ENCODE measurements at regions not wholly inside any gene's neighbourhood (a gene's known extent, or its start where the extent isn't known, plus 50 kb on each side); places are given as distances from the start of the nearest gene placed in this dataset.

- TF ChIP-seq BACH2 (CRISPR knock-in tag; IDR thresholded peaks at IDR 0.05; ENCODE audit: borderline replicate concordance) (no peak), ISL1 (CRISPR knock-in tag; IDR thresholded peaks at IDR 0.05) (no peak)
Observed at GRCh38 chr4:23958749-23959148, 68.9 kb upstream of the PPARGC1A start (continued).

GRCh38 chr4:23957465-23957864 is 67.6 kb upstream of the PPARGC1A start:
- ATAC-seq = no peak
- no peak for TF ChIP-seq ESRRG (CRISPR knock-in tag; IDR thresholded peaks at IDR 0.05)
- TF ChIP-seq ZNF565 (CRISPR knock-in tag; conservative IDR thresholded peaks at IDR 0.05; ENCODE audit: low read depth) = no peak
- no peak for TF ChIP-seq TSHZ2 (CRISPR knock-in tag; IDR thresholded peaks at IDR 0.05)
- no peak for TF ChIP-seq ZC3H10 (CRISPR knock-in tag; IDR thresholded peaks at IDR 0.05)
- TF ChIP-seq TOX (CRISPR knock-in tag; IDR thresholded peaks at IDR 0.05; ENCODE audit: borderline replicate concordance) = no peak
- no peak for TF ChIP-seq OSR1 (CRISPR knock-in tag; IDR thresholded peaks at IDR 0.05)
- TF ChIP-seq BACH2 (CRISPR knock-in tag; IDR thresholded peaks at IDR 0.05; ENCODE audit: borderline replicate concordance) = no peak
- no peak for TF ChIP-seq CSDC2 (CRISPR knock-in tag; IDR thresholded peaks at IDR 0.05)
- no peak for TF ChIP-seq SNAI2 (CRISPR knock-in tag; IDR thresholded peaks at IDR 0.05)
- no peak for TF ChIP-seq CREB5 (CRISPR knock-in tag; IDR thresholded peaks at IDR 0.05; ENCODE audit: low read depth)
- TF ChIP-seq ZNF8 (CRISPR knock-in tag; IDR thresholded peaks at IDR 0.05) = no peak

GRCh38 chr4:23956601-23957364 is 66.9 kb upstream of the PPARGC1A start:
- ATAC-seq = no peak
- TF ChIP-seq PPARA (CRISPR knock-in tag; IDR thresholded peaks at IDR 0.05; ENCODE audit: borderline replicate concordance) = no peak
- TF ChIP-seq ZNF70 (CRISPR knock-in tag; IDR thresholded peaks at IDR 0.05) = no peak
- no peak for TF ChIP-seq ESRRG (CRISPR knock-in tag; IDR thresholded peaks at IDR 0.05)
- no peak for TF ChIP-seq BACH2 (CRISPR knock-in tag; IDR thresholded peaks at IDR 0.05; ENCODE audit: borderline replicate concordance)
- no peak for TF ChIP-seq TOX (CRISPR knock-in tag; IDR thresholded peaks at IDR 0.05; ENCODE audit: borderline replicate concordance)
- TF ChIP-seq ARNTL (CRISPR knock-in tag; IDR thresholded peaks at IDR 0.05; ENCODE audit: borderline replicate concordance, low read depth) = no peak
- TF ChIP-seq OSR1 (CRISPR knock-in tag; IDR thresholded peaks at IDR 0.05) = no peak
- TF ChIP-seq ZC3H10 (CRISPR knock-in tag; IDR thresholded peaks at IDR 0.05) = no peak
- TF ChIP-seq RARB (CRISPR knock-in tag; IDR thresholded peaks at IDR 0.05) = no peak
- no peak for TF ChIP-seq ZFP30 (CRISPR knock-in tag; IDR thresholded peaks at IDR 0.05)
- no peak for TF ChIP-seq GLIS3 (CRISPR knock-in tag; IDR thresholded peaks at IDR 0.05)
- no peak for TF ChIP-seq TSHZ2 (CRISPR knock-in tag; IDR thresholded peaks at IDR 0.05)
- TF ChIP-seq ISL1 (CRISPR knock-in tag; IDR thresholded peaks at IDR 0.05) = no peak
- TF ChIP-seq CSRNP3 (CRISPR knock-in tag; IDR thresholded peaks at IDR 0.05) = no peak
- no peak for TF ChIP-seq SNAI2 (CRISPR knock-in tag; IDR thresholded peaks at IDR 0.05)
- no peak for TF ChIP-seq ZNF565 (CRISPR knock-in tag; conservative IDR thresholded peaks at IDR 0.05; ENCODE audit: low read depth)

GRCh38 chr4:23952258-23952657 is 62.4 kb upstream of the PPARGC1A start:
- no peak for ATAC-seq
- TF ChIP-seq OSR1 (CRISPR knock-in tag; IDR thresholded peaks at IDR 0.05) (no peak), ZNF565 (CRISPR knock-in tag; conservative IDR thresholded peaks at IDR 0.05; ENCODE audit: low read depth) (no peak), ZC3H10 (CRISPR knock-in tag; IDR thresholded peaks at IDR 0.05) (no peak), TSHZ2 (CRISPR knock-in tag; IDR thresholded peaks at IDR 0.05) (no peak), TCF4 (CRISPR knock-in tag; IDR thresholded peaks at IDR 0.05; ENCODE audit: borderline replicate concordance) (no peak), POU6F1 (CRISPR knock-in tag; IDR thresholded peaks at IDR 0.05; ENCODE audit: borderline replicate concordance, low read depth) (no peak), ZNF8 (CRISPR knock-in tag; IDR thresholded peaks at IDR 0.05) (no peak), SNAI2 (CRISPR knock-in tag; IDR thresholded peaks at IDR 0.05) (no peak), TOX (CRISPR knock-in tag; IDR thresholded peaks at IDR 0.05; ENCODE audit: borderline replicate concordance) (no peak), ZFP3 (CRISPR knock-in tag; IDR thresholded peaks at IDR 0.05) (no peak)
